Transverse colon (tissue), 4 donors: ENCODE measurements at regions not wholly inside any gene's neighbourhood (a gene's known extent, or its start where the extent isn't known, plus 50 kb on each side); places are given as distances from the start of the nearest gene placed in this dataset.

Experiments used
- DNase-seq: peaks from one replicate; pipeline ENCODE4 v3.0.0-alpha.2; 2019
- H3K27ac ChIP-seq, 4 donors: fragments of 200-600 bp; sonication (generic); 2 replicates each; pipeline ENCODE4 v1.5.1; 2016 to 2018; ENCODE audit warnings: inconsistent platforms in 4 of 4
- H3K27me3 ChIP-seq: fragments of 200-600 bp; sonication (generic); 2 replicates; pipeline ENCODE4 v1.5.1; 2017; ENCODE audit warnings: inconsistent platforms
- H3K36me3 ChIP-seq, 4 donors: fragments of 200-600 bp; sonication (generic); 2 replicates each; pipeline ENCODE4 v1.5.1; 2017 to 2019; ENCODE audit warnings: inconsistent platforms in 4 of 4
- H3K4me1 ChIP-seq, 4 donors: fragments of 200-600 bp; sonication (generic); 2 replicates each; pipeline ENCODE4 v1.5.1; 2017 to 2020; ENCODE audit warnings: inconsistent platforms in 4 of 4
- H3K4me3 ChIP-seq, 4 donors: fragments of 200-600 bp; sonication (generic); 1 replicate in 1 of 4; 2 replicates in 3 of 4; pipeline versions ENCODE4 v1.5.1 to v1.6.1; 2017 to 2019; ENCODE audit warnings: inconsistent platforms in 4 of 4
- H3K9me3 ChIP-seq, 2 donors: fragments of 200-600 bp; sonication (generic); 2 replicates each; pipeline ENCODE4 v1.5.1; 2017 to 2019; ENCODE audit warnings: inconsistent platforms in 2 of 2
- CTCF ChIP-seq, 5 experiments: fragments of 200-600 bp in 3 of 5; fragments of 450-650 bp in 2 of 5; sonication (generic) in 3 of 5; IDR thresholded peaks; 1 replicate in 2 of 5; 2 replicates in 3 of 5; pipeline ENCODE4 v1.5.1; 2016 to 2017; ENCODE audit warnings: antibody characterized with exemption in 5 of 5, inconsistent platforms in 3 of 5, mild to moderate bottlenecking in 2 of 5, moderate library complexity in 1 of 5
- EP300 ChIP-seq: sonication (generic); formaldehyde crosslinking; IDR thresholded peaks from one replicate; pipeline ENCODE4 v1.6.1; 2017; ENCODE audit warnings: antibody characterized with exemption, low read depth
- POLR2A ChIP-seq: fragments of 450-650 bp; IDR thresholded peaks from one replicate; pipeline ENCODE4 v1.6.1; 2016; ENCODE audit warnings: antibody characterized with exemption, mild to moderate bottlenecking, moderate library complexity
- POLR2AphosphoS5 ChIP-seq, 3 donors: sonication (generic); formaldehyde crosslinking; IDR thresholded peaks; one replicate each; pipeline ENCODE4 v1.6.1; 2016; ENCODE audit warnings: antibody characterized with exemption in 3 of 3
- WGBS, 2 donors: methylation state at CpG; one replicate each; pipeline ENCODE4 v1.1.5; 2018; ENCODE audit warnings: low coverage in 1 of 2; 5-methylcytosine and 5-hydroxymethylcytosine counted together
- in situ Hi-C, 4 donors: fragments of 200-750 bp; cut with MboI; loops; one replicate each; pipeline versions ENCODE4 v1.15.0 to v1.15.1; 2017; ENCODE audit warnings: low sequenced_read_pairs in 3 of 4, low pct_ligation_motif_present in 1 of 4, low pct_unique_long_range_greater_than_20kb in 1 of 4
- intact Hi-C: fragments of 100-400 bp; cut with DNase I; formaldehyde crosslinking; loops from one replicate; pipeline ENCODE4 v1.15.1; 2023; ENCODE audit warnings: low total_unique reads

GRCh38 chr7:16232273-16232672, 189.1 kb downstream of the CRPPA start:
- H3K27ac ChIP-seq = no peak overlapping the region
- H3K4me1 ChIP-seq = no peaks in the 10 kb centered on the region
- no peak overlapping the region for H3K4me3 ChIP-seq
- peaks cover 15 to 17% of the 10 kb centered on the region in 2 donors for H3K9me3 ChIP-seq
- 96 to 100% methylated on average over 1 of the region's 1 CpG for WGBS, 2 donors
- DNase-seq = no peak
- no peaks in the 10 kb centered on the region for H3K36me3 ChIP-seq
- in situ Hi-C loops = no loop called here
- intact Hi-C loops = no loop called here
- TF ChIP-seq POLR2AphosphoS5 (IDR thresholded peaks at IDR 0.05) (no peak), POLR2A (no peak), CTCF (IDR thresholded peaks at IDR 0.05) (no peak), EP300 (no peak)
- no peaks in the 10 kb centered on the region for H3K27me3 ChIP-seq

- 71 to 76% methylated on average over 8 of the region's 8 CpGs for WGBS, 2 donors
- no peak for DNase-seq
These were observed 197.2 kb downstream of the CRPPA start for GRCh38 chr7:16223963-16224707.

GRCh38 chr7:16212610-16213009, 208.7 kb downstream of the CRPPA start:
- Histone ChIP-seq H3K4me1 (peaks cover 0 to 27% (median 4%) of the 10 kb centered on the region in 4 donors), H3K9me3 (no peaks in the 10 kb centered on the region), H3K4me3 (no peak overlapping the region), H3K27ac (peak overlapping the region; percentile 70 to 76 (median 72)), H3K36me3 (no peaks in the 10 kb centered on the region), H3K27me3 (no peaks in the 10 kb centered on the region)
- in situ Hi-C loops = no loop called here
- peak; percentile 11 for DNase-seq
- TF ChIP-seq EP300 = no peak
- no peak for TF ChIP-seq POLR2A
- TF ChIP-seq POLR2AphosphoS5 (IDR thresholded peaks at IDR 0.05) = peak in 1 of 3 donors; percentile 30
- no peak for TF ChIP-seq CTCF (IDR thresholded peaks at IDR 0.05)
- 46 to 54% methylated on average over 2 to 3 of the region's 3 CpGs for WGBS, 2 donors
- intact Hi-C loops = no loop called here

More at GRCh38 chr7:16223963-16224707, 197.2 kb downstream of the CRPPA start:
- H3K27ac ChIP-seq = no peak overlapping the region
- TF ChIP-seq EP300 (no peak), CTCF (IDR thresholded peaks at IDR 0.05) (no peak), POLR2AphosphoS5 (IDR thresholded peaks at IDR 0.05) (no peak), POLR2A (no peak)
- intact Hi-C loops (no loop called here), in situ Hi-C loops (no loop called here)
- no peak overlapping the region for H3K4me3 ChIP-seq
- H3K27me3 ChIP-seq = no peaks in the 10 kb centered on the region
- H3K9me3 ChIP-seq = peaks cover 0 to 2% of the 10 kb centered on the region in 2 donors
- H3K4me1 ChIP-seq = no peaks in the 10 kb centered on the region
- no peaks in the 10 kb centered on the region for H3K36me3 ChIP-seq

GRCh38 chr7:16212032-16212431, 209.3 kb downstream of the CRPPA start:
- Histone ChIP-seq H3K4me1 (peaks cover 0 to 27% (median 6%) of the 10 kb centered on the region in 4 donors), H3K4me3 (no peak overlapping the region), H3K36me3 (no peaks in the 10 kb centered on the region), H3K9me3 (no peaks in the 10 kb centered on the region), H3K27ac (peak overlapping the region; percentile 70 to 76 (median 72)), H3K27me3 (no peaks in the 10 kb centered on the region)
- no peak for DNase-seq
- TF ChIP-seq EP300 (no peak), POLR2AphosphoS5 (IDR thresholded peaks at IDR 0.05) (no peak), POLR2A (no peak), CTCF (IDR thresholded peaks at IDR 0.05) (no peak)
- intact Hi-C loops = no loop called here
- in situ Hi-C loops = no loop called here
- 68 to 76% methylated on average over 4 of the region's 4 CpGs for WGBS, 2 donors
